Mesendoderm (in vitro differentiated cells): ENCODE measurements at regions not wholly inside any gene's neighbourhood (a gene's known extent, or its start where the extent isn't known, plus 50 kb on each side); places are given as distances from the start of the nearest gene placed in this dataset. TPM values are rescaled to one million over a fixed set of nuclear protein-coding genes. Genes with fewer than 3 reads are reported as not detected.

Experiments
- small RNA-seq: library from polyadenylated mRNA; stranded (forward); fragments of <200 nt; extraction: miRNeasy Mini kit (QIAGEN cat#:217004); gene quantifications from one replicate; pipeline ENCODE3, GENCODE V24; 2013; ENCODE audit not compliant: insufficient read depth

Small RNA genes in the stretch of these regions (small RNA-seq; reads per million reads assigned to genes)
- not detected for gene AL353752.1
- not detected for gene RF00568
